GM21390 (cell line): ENCODE measurements at regions not wholly inside any gene's neighbourhood (a gene's known extent, or its start where the extent isn't known, plus 50 kb on each side); places are given as distances from the start of the nearest gene placed in this dataset.

Experiments used
- ATAC-seq: cut with Tn5 transposase; IDR thresholded peaks from one replicate; pipeline ENCODE4 v1.9.1; 2021; ENCODE audit not compliant: unreplicated experiment

DNA sequence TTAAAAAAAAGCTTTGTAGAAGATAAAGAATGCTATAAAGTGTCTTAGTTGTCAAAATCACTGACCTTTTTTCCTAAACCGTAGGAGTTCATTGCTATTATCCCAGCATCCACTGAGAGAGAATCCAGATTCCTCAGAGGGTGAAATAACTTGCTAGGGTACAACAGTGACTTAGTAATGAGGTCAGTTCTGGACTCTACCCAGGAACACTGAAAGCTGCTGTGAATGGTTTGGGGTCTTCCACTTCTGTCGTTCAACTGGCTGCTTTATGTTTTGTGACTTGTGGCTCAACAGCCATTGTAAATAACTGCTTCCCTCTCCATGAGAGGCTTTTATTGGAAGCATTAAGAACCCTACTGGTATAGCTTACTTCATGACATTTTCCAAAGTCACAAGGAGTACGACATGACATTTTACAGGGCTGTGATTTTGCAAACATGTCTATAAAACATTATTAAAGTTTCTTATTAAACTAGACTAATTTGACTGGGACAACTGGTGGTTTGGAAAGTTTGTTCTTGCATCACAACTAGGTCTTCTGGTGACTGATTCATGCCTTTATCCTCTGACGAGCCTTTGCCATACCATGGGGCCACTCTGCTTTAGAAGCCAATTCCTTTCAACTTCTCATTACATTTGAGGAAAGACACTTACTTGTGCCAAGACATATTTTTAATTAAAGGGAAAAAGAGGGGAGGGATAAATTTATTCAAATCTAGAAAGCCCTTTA, 92.2 kb upstream of the CDH11 start:
- no peak for ATAC-seq

DNA sequence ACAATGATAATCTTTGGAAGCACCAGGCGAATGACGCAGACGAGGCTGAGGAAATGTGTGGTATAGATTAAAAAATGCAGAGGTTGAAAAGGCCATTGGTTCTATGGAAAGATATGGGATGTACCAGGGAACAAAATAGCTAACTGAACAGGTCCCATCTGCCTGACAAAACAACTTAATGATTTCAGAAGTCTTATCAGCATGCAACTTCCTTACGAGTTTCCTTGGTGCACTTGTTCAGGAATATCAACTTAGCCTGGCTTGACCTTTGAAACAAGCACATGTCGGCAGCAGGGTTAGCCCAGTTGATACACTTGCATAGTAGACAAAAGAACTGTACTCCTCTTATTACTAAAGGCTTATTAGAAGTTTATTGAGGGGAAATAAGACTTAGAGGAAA, 90.9 kb upstream of the CDH11 start:
- ATAC-seq: no peak

DNA sequence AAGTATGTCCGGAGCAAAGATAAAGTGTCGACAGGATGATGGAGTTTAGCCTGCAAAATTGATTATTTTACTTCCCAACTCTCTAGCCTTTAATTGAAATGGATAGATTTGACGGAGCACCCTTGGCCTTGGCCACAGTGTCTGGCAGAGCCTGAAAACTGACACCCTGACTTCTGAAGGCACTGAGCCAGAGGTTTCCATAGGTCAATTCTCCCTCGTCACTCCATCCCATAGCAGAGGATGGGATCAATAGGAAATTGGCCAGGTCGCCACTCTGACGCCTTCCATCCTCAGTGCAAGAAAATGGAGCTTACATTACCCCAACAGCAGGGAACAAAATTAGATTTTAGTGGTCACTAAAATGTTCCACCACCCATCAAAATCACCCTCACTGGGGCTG, 90.4 kb upstream of the CDH11 start:
- ATAC-seq: no peak

DNA sequence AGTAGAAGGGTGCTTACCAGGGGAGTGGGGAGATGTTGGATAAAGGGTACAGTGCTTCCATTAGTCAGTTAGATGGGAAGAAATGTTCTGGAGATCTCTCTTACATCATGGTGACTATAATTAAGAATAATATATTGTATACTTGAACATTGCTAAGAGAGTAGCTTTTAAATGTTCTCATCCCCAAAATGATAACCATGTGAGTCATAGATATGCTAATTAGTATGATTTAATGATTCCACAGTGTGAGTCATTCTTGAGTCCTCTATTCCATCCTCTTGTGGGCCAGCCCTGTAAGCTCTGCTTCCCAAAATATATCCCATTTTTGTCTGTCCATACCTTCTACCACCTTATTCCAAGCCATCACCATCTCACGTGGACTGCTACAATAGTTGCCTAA, 80.6 kb upstream of the CDH11 start:
- no peak for ATAC-seq

DNA sequence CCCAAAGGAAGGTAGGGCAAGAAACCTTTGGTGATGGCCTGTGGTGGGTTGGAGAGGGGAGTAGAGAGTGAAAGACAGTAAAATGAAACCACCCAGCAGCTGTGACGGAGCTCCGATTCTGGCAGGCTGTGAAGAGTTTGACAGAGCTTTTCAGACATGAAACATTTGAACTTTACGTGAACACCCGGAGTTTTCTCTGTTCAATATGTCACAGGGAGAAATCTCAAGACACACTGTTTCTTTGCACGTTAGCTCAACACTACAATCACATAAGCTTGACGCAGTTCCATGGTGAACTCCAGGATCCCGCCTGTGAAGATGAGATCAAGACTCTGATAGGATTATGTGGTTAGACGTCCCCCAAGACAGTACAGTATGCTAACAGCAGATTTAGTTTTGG, 79.6 kb upstream of the CDH11 start:
- no peak for ATAC-seq

DNA sequence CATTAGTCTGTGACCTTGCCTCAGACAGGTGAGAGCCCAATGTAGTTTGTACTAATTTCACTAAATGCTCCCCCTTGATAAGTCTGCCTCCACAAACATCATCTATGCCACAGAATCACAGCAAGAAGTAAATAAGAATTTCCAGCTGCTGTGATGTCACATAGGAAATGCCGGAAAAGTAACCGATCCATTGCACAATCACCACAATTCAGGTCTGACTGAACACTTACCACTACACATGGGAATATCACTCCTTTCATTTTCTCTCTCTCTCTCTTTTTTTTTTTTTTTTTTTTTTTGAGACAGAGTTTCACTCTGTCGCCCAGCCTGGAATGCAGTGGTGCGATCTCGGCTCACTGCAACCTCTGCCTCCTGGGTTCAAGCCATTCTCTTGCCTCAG, 79.0 kb upstream of the CDH11 start:
- no peak for ATAC-seq

DNA sequence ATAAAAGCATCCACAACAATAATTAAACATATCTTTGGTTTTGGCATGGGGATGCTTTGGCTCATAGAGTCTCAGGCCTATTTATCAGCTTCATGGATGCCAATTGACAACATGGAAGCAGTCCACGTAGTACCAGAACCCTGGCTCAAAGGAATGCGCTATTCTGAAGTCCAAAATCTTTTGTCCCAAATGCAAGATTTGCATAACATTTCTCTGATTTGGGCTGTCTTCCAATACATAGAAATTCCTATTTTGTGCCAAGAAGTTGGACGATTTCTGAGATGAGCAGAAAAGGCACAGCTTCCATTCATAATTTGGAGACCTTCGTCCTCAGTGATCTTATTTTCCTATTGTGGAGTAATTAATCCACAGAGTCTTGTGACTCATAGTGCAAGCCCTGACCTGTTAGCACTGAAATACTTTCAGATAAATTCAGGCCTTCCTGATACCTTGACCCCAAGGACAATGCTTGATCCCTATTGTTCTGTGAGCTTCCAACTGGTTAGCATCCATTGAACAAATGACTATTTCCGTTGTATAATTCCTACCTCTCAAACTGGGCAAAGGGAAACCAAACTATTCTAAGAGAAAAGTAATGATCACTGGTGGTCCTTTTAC, 78.4 kb upstream of the CDH11 start:
- no peak for ATAC-seq

DNA sequence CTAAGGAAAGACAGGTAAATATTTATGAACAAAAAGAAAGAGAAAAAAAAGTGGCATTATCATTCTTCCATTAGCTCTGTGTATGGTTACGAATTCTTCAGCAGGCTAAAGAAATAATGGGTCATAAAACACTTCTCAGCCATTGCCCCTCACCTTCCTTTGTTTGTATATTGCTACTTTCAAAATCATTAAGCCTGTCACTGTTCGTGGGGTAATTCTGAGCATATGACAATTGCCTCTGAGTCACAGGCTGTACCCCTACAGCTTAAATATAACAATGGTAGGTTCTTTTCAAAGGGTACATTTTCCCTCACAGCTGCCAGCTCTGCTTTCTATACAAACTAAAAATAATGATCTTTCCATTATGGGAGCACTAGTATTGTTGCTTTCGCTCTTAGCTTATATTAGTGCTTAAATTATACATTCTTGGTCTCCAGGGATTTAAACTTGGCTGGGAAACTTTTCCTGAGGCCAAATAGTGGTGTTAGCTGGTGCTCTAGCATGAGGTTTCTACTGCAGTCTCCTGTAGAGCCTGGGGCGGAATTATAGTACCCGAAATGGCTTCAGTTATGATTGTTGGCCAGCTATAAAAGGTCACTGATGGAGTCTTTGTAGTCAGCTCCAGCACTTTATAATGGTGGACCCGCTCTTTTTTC, 74.7 kb upstream of the CDH11 start:
- no peak for ATAC-seq

DNA sequence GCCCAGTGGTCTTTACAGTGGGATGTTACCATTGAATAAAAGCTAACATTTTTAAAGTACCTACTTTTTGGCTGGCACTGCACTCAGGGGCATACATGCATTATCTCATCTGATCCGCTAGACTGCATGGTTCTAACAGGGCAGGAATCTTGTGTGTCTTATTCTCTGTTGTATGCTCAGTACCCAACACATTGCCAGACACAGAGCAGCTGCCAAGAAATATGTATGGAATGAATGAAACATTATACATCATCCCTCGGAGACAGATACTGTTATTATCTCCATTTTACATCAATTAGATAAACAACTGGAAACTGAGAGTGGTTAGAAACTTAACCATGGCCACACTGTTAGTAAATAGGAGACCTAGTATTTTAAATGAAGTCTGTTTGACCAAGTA, 74.1 kb upstream of the CDH11 start:
- ATAC-seq: no peak

DNA sequence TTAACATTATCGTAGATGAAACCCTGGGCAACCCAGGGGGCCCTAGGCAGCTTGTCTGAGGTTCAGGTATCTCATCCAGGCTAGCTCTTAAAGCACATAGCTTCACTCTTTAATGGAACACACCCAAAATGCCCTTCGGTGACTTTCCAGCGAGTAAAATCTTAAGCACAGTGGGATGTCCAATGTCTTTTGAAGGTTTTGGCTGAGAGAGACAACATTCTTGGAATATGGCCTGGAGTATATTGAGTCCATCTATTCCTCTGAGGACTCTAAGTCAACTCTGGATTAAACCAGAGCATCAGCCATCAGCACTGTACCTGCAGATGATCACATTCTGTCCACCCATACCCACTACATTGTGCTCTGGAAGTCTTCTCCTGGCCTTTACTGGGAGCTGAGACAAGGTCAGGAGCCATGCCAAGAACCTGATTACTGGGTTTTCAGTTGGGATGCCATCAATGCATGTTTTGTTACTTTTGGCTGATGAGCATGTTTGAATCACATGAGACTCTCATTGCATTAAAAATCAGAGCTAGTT, 63.4 kb upstream of the CDH11 start:
- no peak for ATAC-seq

DNA sequence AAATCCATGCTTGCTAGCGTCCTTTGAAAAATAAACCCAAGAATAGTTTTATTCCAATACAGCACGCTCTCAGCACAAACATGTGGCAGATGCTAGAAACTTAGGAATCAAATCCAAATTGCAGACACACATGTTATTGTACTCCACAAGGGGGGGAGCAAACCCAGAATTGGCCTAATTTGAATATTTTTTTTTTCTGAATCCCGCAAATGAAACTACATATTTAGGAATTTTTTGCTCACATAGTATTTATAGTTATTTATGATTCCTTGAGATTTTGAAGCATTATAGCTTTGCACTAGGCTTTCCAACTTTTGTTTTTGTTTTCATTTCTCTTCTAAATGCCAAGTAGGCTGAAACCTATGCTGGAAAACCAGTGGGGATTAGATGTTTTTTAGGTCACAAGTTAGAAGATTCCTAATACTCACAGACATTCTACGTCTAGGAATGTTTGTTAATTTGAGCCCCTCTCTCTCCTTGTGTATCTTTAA, 59.3 kb upstream of the CDH11 start:
- no peak for ATAC-seq

DNA sequence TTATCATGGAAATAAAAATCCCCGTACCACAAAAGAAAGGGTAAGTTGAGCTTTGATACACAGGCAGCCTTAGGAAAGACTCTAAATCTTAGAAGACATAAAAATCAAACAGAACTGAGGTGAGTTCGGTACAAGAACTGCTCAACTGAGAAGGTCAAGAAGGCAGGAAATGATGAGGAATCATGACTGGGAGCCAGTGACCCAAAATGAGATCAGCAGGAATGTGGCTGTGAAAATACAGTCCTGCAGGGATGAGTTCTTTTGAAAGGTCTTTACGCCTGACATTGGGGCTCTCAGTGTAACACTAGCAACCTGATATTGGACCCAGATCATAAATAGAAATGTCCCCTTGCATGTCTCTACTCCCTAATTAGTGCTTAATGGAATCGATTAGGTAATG, 56.3 kb upstream of the CDH11 start:
- ATAC-seq: no peak

DNA sequence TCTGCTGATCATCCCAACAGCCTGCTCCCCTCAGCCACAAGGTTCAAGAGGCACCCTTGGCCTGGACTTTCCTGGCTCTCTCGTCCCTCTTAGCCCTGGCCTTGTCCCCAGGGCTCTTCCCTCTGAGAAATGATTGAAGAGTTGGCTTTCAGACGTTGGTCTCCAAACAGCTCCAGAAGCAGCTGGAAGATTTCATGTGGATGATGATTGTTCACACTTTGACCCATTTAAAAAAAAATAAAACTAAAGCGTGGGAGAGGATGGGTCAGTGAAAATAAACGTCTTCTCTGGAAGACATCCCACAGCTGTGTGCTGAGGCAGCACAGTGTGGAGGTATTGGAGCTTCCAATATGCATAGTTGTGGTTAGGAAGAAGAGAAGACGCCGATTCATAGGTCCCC, 54.7 kb upstream of the CDH11 start:
- ATAC-seq: no peak

DNA sequence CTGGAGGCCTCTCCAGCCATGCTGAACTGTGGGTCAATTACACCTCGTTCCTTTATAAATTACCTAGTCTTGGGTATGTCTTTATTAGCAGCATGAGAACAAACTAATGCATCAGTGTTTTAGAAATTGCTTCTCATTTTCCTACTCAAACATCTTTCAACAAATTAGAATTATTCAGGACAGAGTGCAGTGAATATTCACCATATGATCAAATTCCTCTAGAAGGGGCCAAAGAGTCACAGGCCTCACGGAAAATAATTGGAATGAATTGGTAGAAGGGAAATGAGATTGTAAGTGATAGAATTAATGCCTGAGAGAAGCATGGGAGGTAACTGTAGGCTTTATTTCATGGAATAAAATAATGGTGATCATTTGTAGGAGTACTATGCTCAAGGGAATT, 50.5 kb upstream of the CDH11 start:
- no peak for ATAC-seq
